Loucy (cell line): ENCODE measurements at regions not wholly inside any gene's neighbourhood (a gene's known extent, or its start where the extent isn't known, plus 50 kb on each side); places are given as distances from the start of the nearest gene placed in this dataset.

Experiments
- EZH2phosphoT487 ChIP-seq: fragments of 200-600 bp; IDR thresholded peaks from 2 replicates; pipeline ENCODE4 v1.6.1; 2018; ENCODE audit warnings: antibody characterized with exemption, mild to moderate bottlenecking, moderate library complexity, borderline replicate concordance
- TF ChIP-seq, protein P1 (sequence below): fragments of 200-600 bp; sonication (generic); conservative IDR thresholded peaks from 2 replicates; pipeline ENCODE4 v1.5.1; 2014; ENCODE audit warnings: mild to moderate bottlenecking, antibody characterized with exemption, low read length

DNA sequence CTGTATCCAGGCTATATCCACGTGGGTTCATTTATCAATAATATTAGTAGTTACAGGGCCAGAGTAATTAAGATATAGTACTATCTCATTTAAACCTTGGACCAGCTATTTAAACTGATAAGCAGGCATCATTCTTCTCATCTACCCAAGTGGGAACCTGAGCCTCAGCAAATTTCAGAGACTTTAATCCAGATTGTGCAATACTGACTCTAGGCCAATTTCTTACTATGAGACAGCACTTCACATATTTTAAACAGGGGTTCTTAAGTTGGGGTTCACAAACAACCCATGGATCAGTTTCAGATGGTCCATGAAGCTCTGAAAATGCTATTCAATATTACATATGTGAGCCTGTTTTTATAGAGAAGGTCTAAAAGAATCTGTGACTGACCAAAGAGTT is 302.7 kb upstream of the PSMD7 start:
- TF ChIP-seq, protein P1, sequence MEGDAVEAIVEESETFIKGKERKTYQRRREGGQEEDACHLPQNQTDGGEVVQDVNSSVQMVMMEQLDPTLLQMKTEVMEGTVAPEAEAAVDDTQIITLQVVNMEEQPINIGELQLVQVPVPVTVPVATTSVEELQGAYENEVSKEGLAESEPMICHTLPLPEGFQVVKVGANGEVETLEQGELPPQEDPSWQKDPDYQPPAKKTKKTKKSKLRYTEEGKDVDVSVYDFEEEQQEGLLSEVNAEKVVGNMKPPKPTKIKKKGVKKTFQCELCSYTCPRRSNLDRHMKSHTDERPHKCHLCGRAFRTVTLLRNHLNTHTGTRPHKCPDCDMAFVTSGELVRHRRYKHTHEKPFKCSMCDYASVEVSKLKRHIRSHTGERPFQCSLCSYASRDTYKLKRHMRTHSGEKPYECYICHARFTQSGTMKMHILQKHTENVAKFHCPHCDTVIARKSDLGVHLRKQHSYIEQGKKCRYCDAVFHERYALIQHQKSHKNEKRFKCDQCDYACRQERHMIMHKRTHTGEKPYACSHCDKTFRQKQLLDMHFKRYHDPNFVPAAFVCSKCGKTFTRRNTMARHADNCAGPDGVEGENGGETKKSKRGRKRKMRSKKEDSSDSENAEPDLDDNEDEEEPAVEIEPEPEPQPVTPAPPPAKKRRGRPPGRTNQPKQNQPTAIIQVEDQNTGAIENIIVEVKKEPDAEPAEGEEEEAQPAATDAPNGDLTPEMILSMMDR: no peak
- no peak for TF ChIP-seq EZH2phosphoT487
